Esophagus squamous epithelium (tissue), 4 donors: ENCODE measurements at regions not wholly inside any gene's neighbourhood (a gene's known extent, or its start where the extent isn't known, plus 50 kb on each side); places are given as distances from the start of the nearest gene placed in this dataset.

ENCODE experiments used
- POLR2A ChIP-seq, 4 donors: fragments of 450-650 bp; IDR thresholded peaks; one replicate each; pipeline ENCODE4 v1.6.1; 2017; ENCODE audit warnings: antibody characterized with exemption in 4 of 4, mild to moderate bottlenecking in 4 of 4, moderate library complexity in 3 of 4
- TF ChIP-seq, protein P1 (sequence below), 6 experiments: fragments of 450-650 bp in 4 of 6; fragments of 200-600 bp in 2 of 6; sonication (generic) in 2 of 6; IDR thresholded peaks; one replicate each; pipeline ENCODE4 v1.5.1; 2016 to 2019; ENCODE audit warnings: antibody characterized with exemption in 6 of 6, mild to moderate bottlenecking in 4 of 6, moderate library complexity in 4 of 6

DNA sequence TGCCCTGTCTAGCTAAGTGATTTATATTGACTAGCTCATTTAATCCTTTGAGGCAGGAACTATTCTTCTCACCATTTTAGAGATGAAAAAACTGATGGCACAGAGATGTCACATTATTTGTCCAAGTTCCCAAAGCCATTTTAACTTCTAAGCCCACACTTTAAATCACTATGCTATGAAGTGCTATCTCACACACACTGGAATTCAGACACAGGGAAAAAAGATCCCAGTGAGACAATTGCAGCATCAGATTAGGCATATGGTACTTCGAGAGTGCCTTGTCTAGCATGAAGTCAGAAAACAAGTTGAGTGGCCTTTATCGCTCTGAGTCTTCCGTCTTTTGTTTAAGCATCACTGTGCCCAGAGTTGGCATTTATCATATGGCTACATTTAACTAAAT lies 54.1 kb upstream of the PDE7B start:
- no peak for TF ChIP-seq POLR2A (IDR thresholded peaks at IDR 0.05)
- TF ChIP-seq, protein P1, sequence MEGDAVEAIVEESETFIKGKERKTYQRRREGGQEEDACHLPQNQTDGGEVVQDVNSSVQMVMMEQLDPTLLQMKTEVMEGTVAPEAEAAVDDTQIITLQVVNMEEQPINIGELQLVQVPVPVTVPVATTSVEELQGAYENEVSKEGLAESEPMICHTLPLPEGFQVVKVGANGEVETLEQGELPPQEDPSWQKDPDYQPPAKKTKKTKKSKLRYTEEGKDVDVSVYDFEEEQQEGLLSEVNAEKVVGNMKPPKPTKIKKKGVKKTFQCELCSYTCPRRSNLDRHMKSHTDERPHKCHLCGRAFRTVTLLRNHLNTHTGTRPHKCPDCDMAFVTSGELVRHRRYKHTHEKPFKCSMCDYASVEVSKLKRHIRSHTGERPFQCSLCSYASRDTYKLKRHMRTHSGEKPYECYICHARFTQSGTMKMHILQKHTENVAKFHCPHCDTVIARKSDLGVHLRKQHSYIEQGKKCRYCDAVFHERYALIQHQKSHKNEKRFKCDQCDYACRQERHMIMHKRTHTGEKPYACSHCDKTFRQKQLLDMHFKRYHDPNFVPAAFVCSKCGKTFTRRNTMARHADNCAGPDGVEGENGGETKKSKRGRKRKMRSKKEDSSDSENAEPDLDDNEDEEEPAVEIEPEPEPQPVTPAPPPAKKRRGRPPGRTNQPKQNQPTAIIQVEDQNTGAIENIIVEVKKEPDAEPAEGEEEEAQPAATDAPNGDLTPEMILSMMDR (IDR thresholded peaks at IDR 0.05) = no peak
